GM12875 (cell line): ENCODE measurements at regions not wholly inside any gene's neighbourhood (a gene's known extent, or its start where the extent isn't known, plus 50 kb on each side); places are given as distances from the start of the nearest gene placed in this dataset.

Source experiments
- H3K4me3 ChIP-seq: one replicate; pipeline ENCODE4 v1.5.1; 2011; ENCODE audit warnings: low read depth, low read length, control low read depth
- CTCF ChIP-seq: IDR thresholded peaks from 2 replicates; pipeline ENCODE4 v1.5.1; 2011; ENCODE audit warnings: low read depth, mild to moderate bottlenecking, control low read depth, inconsistent platforms, low read length, moderate library complexity, borderline replicate concordance; ENCODE audit not compliant: insufficient read depth

GRCh38 chr3:89656388-89656787, 549.0 kb downstream of the EPHA3 start:
- TF ChIP-seq CTCF = no peak

GRCh38 chr3:89679686-89680085, 572.3 kb downstream of the EPHA3 start:
- TF ChIP-seq CTCF = no peak
- no peak overlapping the region for H3K4me3 ChIP-seq

More at GRCh38 chr3:89656388-89656787, 549.0 kb downstream of the EPHA3 start:
- no peak overlapping the region for H3K4me3 ChIP-seq

GRCh38 chr3:89682556-89682955, 575.1 kb downstream of the EPHA3 start:
- H3K4me3 ChIP-seq = no peak overlapping the region
- TF ChIP-seq CTCF = no peak

GRCh38 chr3:89685731-89686130, 578.3 kb downstream of the EPHA3 start:
- no peak overlapping the region for H3K4me3 ChIP-seq
- no peak for TF ChIP-seq CTCF

- no peak overlapping the region for H3K4me3 ChIP-seq
- TF ChIP-seq CTCF = no peak
Measured at GRCh38 chr3:89690646-89691045, 583.2 kb downstream of the EPHA3 start.

GRCh38 chr3:89692601-89693000, 585.2 kb downstream of the EPHA3 start:
- no peak for TF ChIP-seq CTCF
- no peak overlapping the region for H3K4me3 ChIP-seq

GRCh38 chr3:89697321-89697916, 590.0 kb downstream of the EPHA3 start:
- TF ChIP-seq CTCF = no peak
- no peak overlapping the region for H3K4me3 ChIP-seq
